Activated T-cell treated with anti-CD3 and anti-CD28 coated beads, Interleukin-2, amount 50 U/mL, for 48 hours (primary cell): ENCODE measurements at regions not wholly inside any gene's neighbourhood (a gene's known extent, or its start where the extent isn't known, plus 50 kb on each side); places are given as distances from the start of the nearest gene placed in this dataset.
A peak's percentile ranks its signal among the peaks of the same experiment; 100 is the strongest.

Experiments used
- DNase-seq, 2 experiments: peaks; one replicate each; pipeline ENCODE4 v3.0.0-alpha.2; 2020

DNA sequence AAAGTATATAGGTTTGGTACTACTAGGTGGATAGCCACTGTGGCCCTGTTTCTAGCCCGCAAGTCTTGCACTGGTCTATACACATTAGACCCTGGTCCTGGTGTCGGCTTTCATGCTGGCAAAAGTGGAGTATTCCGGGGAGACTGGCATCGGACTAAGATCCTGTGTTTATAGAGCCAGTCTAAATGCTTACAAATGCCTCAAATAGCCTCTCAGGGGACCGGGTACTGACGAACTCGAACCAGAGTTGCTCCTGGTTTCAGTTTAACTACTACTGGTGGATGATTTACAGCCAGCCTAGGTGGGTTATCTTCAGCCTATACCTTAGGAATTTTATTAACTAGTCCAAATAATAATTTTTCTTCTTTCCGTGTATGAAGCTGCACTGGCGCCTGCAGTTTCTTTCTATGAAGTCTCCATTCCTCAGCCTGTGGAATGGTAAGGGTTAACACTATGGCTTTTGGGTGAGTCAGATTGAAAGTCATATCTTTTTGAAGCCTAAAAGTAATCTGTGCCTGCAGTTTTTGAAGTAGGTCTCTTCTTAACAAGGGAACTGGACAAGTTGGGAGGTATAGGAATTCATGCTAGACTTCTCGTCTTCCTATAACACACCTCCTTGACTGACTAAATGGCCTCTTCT lies 51.3 kb downstream of the OR10H4 start:
- DNase-seq, result no peak

- DNase-seq, result peak; percentile 53 to 58
These were observed 52.9 kb downstream of the OR10H4 start for GRCh38 chr19:16001481-16002312.

- no peak for DNase-seq
These were observed 53.9 kb downstream of the OR10H4 start for GRCh38 chr19:16002406-16003384.

DNA sequence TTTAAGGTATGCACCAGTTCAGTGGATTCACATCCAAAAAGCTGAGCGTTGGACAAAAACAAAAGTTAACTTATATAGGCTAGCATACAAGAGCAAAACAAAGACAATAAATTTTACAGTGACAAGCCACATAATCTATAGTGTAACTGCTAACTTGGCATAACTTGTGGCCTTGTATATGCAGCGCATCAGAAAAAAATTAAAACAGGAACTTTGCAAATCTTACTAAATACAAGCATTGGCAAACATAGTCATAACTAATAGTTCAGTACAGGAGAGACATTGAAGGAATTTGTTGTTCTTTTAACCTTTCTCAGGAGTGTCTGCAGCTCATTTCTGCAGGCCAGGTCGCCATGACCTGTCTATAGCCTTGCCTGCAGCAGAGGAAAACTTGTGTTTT lies 54.6 kb downstream of the OR10H4 start:
- no peak for DNase-seq

DNA sequence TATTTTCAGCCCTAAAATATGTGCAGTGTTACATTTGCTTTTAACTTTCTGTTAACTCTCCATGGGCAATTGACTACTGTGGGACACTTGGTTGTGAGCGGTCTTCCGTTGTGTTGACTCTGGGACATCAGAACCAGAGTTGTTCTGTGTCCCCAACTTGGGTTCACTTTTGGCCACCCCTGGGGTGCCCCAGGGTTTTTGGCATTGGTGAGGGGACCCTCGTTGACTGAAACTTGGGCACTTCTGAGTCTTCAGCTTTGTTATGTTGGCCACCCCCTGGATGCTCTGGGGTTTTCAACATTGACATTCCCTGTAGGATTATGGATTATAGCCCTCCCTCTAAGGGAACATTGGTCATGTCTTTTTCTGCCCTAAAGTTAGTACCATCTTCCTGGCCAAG lies 57.1 kb downstream of the OR10H4 start:
- DNase-seq, result no peak

DNA sequence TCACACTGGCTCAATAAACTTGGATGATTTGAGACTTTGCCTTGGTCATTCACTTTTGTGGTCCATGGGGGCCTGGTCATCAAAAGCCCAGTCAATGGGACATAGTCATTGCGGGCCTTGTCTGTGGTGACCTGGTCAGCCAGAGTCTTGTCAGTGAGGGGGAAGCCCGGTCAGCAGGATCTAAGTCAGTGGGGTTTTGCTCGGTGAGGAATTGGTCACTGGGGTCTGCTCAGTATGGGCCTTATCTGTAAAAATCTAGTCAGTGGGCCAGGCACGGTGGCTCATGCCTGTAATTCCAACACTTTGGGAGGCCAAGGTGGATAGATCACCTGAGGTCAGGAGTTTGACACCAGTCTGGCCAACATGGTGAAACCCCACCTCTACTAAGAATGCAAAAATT lies 63.7 kb upstream of the TPM4 start:
- DNase-seq, result no peak

GRCh38 chr19:16013181-16013850 lies 63.0 kb upstream of the TPM4 start:
- no peak for DNase-seq

DNA sequence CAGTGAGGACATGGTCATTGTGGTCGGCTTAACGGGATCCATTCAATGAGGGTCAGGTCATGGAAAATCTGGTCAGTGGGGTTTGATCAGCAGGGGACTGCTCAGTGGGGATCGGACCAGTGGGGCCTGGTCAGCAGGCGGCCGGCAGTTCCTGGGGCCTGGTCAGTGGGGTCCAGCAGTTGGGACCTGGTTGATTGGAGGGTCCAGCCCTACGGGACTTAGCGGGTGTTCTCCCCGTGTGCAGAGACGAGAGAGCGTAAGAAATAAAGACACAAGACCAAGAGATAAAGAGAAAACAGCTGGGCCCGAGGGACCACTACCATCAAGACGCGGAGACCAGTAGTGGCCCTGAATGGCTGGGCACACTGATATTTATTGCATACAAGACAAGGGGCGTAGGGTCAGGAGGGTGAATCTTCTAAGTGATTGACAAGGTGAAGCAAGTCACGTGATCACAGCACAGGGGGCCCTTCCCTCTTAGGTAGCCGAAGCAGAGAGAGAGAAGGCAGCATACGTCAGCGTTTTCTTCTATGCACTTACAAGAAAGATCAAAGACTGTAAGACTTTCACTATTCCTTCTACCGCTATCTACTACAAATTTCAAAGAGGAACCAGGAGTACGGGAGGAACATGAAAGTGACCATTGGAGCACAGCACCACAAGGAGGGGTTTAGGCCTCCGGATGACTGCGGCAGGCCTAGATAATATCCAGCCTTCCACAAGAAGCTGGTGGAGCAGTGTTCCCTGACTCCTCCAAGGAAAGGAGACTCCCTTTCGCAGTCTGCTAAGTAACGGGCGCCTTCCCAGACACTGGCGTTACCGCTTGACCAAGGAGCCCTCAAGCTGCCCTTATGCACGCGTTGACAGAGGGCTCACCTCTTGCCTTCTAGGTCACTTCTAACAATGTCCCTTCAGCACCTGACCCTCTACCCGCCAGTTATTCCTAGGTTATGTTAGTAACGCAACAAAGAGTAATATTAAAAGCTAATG lies 62.1 kb upstream of the TPM4 start:
- no peak for DNase-seq

DNA sequence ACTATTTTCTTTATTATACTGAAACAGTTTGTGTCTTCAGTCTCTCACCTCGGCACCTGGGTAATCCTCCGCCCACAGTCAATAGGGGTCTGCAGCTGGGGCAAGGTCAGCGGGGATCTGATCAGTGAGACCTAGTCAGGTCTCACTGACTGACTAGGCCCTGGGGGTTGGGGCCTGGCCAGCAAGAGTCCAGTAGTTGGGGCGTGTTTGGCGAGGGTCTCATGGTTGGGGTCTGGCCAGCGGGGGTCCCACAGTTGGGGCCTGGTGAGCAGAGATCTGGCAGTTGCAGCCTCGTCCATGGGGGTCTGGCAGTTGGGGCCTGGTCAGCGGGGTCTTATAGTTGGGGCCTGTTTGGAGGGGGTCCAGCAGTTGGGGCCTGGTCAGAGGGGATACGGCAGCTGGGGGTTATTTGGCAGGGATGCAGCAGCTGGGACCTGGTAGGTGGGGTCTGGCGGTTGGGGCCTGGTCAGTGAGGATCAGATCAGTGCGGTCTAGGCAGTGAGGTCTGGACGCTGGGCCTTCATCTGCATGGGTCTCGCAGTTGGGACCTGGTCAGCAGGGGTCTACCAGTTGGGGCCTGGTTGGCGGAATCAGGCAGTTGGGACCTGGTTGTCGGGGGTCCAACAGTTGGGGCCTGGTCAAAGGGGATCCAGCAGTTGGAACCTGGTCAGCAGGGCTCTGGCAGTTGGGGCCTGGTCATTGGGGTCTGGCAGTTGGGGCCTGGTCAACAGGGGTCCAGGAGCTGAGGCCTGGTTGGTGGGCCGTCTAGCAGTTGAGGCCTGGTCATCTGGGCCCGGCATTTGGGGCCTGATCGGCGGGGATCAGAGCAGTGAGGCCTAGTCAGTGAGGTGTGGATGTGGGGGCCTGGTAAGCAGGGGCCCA lies 61.1 kb upstream of the TPM4 start:
- peak in 1 of 2 experiments; percentile 8 for DNase-seq

DNA sequence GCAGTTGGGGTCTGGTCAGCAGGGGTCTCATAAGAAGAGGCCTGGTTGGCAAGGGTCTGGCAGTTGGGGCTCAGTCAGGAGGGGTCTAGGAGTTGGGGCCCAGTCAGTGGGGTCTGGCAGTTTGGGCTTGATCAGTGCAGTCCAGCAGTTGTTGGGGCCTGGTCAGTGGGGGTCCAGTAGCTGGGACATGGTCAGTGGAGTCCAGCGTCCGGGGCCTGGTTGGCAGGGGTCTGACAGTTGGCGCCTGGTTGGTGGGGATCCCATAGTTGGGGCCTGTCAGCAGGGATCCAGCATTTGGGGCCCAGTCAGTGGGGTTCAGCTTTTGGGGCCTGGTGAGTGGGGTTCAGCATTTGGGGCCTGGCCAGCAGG lies 60.5 kb upstream of the TPM4 start:
- DNase-seq, result no peak

GRCh38 chr19:16016226-16017137 lies 59.8 kb upstream of the TPM4 start:
- no peak for DNase-seq

GRCh38 chr19:16017138-16017490 lies 59.2 kb upstream of the TPM4 start:
- DNase-seq, result no peak

- DNase-seq, result no peak
These were observed 58.1 kb upstream of the TPM4 start for GRCh38 chr19:16018106-16018755.

DNA sequence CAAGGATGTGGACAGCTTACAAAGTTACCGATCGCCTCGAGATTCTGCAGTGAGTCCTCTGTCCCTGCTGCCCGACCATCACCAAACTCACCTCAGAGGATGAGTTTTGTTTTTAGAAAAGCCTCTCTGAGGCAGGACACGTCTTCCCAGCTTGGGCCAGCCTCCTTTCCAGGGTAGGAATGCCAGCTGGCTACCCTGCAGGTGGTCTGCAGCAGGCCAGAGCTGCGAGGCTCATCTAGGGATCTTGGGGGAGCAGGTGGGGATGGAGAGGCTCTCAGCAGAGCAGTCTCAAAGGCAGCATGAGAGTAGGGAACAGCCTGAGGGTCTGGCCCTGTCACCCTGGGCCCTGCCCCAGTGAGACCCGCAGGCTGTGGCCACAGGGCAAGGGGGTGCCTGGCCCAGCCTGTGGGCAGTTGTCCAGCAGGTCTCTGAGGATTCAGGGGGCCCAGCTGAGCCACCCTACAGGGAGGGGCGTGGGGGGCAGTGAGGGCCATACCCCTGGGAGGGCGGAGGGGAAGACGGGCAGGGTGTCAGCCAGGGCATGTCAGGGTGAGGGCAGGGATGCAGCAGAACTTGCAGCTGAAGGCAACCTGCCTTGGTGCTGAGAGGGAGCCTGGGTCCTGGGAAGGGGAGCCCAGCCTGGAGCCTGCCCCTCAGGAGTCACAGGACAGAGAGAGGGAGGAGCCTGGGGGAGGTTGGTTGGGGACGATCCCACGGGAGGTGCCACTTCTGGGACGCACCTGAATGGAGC lies 57.3 kb upstream of the TPM4 start:
- DNase-seq, result no peak

GRCh38 chr19:16019691-16020448 lies 56.4 kb upstream of the TPM4 start:
- no peak for DNase-seq

- no peak for DNase-seq
These were observed 54.5 kb upstream of the TPM4 start for GRCh38 chr19:16021796-16022195.

GRCh38 chr19:16022251-16022650 lies 54.0 kb upstream of the TPM4 start:
- no peak for DNase-seq
